ENCODE measurements at regions not wholly inside any gene's neighbourhood (a gene's known extent, or its start where the extent isn't known, plus 50 kb on each side); places are given as distances from the start of the nearest gene placed in this dataset.

DNA sequence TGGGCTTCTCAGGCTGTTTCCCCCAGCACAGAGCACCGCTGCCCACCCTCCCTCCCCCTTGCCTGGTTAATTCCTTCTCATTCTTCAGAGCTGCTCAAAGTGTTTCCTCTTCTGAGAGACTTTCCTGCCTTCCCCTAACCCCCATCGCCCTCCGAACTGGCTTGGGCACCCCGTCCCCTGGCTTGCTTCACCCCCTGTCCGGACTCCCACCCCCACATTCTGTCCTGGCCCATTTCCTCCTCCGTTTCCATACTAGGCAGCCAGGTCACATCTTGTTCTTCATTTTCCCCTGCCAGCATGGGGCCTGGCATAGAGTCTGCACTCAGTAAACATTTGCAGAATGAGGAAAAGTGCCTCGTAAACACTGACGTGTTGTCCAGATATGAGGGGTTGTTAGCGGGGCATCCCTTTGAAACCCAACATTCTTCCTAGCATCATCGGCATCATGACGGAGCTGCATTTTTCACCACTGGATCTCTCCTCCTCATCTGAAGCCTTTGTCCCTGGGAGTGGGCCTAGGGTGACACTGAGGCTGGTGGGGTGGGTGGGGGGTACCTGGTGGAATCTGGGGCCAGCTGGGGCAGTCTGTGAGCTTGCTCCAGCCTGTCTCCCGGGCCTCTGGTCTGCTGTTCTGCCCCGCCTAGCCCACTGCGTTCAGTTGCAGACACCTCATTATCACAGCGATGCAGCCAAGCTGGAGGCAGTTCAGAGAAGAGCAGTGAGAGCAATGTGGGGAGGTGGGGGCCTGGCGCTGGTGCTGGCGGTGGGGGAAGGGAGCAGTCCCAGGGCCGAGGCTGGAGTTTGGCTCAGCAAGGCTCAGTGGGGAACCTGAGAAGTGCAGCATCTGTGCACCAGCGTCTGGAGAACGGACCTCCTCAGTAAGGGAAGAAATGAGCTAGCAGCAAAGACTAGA, 149.4 kb upstream of the PJA1 start:
- Histone ChIP-seq H3K27me3 (no peaks in the 10 kb centered on the region), H3K4me3 (no peak overlapping the region), H3K36me3 (no peaks in the 10 kb centered on the region), H3K4me1 (no peaks in the 10 kb centered on the region), H3K9me3 (no peaks in the 10 kb centered on the region), H3K27ac (replicated peaks in 1 of 4) (no peak overlapping the region)
- 47% methylated on average over 17 of the region's 20 CpGs for WGBS
- DNase-seq (ENCODE audit: extremely low spot score): no peak
- TF ChIP-seq, protein P1, sequence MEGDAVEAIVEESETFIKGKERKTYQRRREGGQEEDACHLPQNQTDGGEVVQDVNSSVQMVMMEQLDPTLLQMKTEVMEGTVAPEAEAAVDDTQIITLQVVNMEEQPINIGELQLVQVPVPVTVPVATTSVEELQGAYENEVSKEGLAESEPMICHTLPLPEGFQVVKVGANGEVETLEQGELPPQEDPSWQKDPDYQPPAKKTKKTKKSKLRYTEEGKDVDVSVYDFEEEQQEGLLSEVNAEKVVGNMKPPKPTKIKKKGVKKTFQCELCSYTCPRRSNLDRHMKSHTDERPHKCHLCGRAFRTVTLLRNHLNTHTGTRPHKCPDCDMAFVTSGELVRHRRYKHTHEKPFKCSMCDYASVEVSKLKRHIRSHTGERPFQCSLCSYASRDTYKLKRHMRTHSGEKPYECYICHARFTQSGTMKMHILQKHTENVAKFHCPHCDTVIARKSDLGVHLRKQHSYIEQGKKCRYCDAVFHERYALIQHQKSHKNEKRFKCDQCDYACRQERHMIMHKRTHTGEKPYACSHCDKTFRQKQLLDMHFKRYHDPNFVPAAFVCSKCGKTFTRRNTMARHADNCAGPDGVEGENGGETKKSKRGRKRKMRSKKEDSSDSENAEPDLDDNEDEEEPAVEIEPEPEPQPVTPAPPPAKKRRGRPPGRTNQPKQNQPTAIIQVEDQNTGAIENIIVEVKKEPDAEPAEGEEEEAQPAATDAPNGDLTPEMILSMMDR (IDR thresholded peaks at IDR 0.05): no peak
- TF ChIP-seq EP300 (IDR thresholded peaks at IDR 0.05) (no peak), POLR2A (IDR thresholded peaks at IDR 0.05; ENCODE audit: low read depth) (no peak), POLR2AphosphoS5 (IDR thresholded peaks at IDR 0.05) (no peak)
- intact Hi-C loops (cut with DNase I): no loop called here

DNA sequence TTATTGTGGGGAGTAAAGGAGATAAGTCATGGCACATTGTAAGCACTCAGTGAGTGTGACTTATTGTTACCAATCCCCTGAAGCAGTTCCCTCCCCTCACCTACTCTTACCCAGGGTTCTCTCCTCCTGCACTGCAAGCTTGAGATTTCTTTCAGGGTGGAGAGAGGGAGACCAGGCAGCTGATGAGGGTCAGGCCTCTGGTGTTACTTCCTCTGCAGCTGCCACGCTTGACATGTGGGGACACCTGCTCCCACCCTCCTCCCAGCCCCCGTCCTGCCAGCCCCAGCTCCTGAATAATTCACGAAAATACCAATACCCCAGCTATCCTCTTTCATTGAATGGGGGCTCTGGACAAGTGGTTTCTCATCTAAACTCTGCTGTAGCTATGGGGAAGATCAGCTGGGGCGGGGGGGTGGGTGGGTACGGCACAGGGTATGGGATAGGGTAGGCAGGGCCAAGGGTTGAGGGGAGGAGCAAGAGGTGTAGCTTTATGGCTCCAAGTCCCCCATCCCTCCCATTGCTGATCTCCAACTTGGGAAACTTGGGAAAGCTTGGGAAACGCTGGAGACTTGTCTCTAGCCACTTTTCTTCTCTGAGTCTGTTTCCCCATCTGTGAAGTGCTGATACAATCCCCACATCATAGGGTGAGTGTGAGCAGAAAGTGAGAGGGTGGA, 148.5 kb upstream of the PJA1 start:
- intact Hi-C loops (cut with DNase I): no loop called here

DNA sequence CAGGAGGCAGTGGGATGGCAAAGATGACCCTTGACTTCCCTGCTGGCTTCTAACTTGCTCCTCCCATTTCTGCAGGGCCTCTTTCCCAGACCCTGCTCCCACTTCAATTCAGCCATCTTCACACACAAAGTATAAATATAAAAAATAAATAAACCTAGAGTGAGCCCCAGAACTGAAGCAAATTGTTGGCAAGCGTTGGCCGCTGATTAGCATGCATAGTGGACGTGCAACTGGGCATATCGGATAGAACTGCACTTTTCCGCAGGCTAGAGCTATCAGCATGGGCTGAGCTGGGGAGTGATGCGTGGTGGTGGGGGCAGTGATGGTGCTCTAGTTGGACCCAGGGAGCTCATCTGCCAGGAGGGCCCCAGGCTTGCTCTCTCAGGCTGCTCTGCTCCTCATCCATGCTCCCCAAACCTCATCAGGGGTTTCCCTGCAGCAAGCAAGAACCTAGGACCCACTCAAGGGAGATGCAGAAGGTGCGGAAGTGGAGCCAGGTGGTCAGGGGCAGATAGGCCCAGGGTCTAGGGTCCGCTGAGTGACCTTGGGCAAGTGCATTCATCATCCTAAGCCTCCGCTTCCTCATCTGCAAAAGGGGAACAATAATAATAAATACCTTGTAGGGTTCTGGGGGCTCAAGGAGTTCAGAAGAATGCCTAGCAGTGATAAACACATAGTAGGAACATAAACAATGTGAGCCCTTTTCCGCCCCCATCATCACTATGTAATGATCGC, 146.8 kb upstream of the PJA1 start:
- Histone ChIP-seq H3K27me3 (no peaks in the 10 kb centered on the region), H3K9me3 (no peaks in the 10 kb centered on the region), H3K4me3 (no peak overlapping the region), H3K36me3 (no peaks in the 10 kb centered on the region), H3K4me1 (no peaks in the 10 kb centered on the region), H3K27ac (replicated peaks in 1 of 4) (no peak overlapping the region)
- DNase-seq (ENCODE audit: extremely low spot score): no peak
- 75% methylated on average over 11 of the region's 11 CpGs for WGBS
- intact Hi-C loops (cut with DNase I): no loop called here
- TF ChIP-seq POLR2AphosphoS5 (IDR thresholded peaks at IDR 0.05): no peak
- TF ChIP-seq POLR2A (IDR thresholded peaks at IDR 0.05; ENCODE audit: low read depth): no peak
- TF ChIP-seq EP300 (IDR thresholded peaks at IDR 0.05): no peak
- TF ChIP-seq, protein P1 (IDR thresholded peaks at IDR 0.05): no peak

More for the DNA sequence above, 148.5 kb upstream of the PJA1 start:
- Histone ChIP-seq H3K27ac (replicated peaks in 1 of 4) (no peak overlapping the region), H3K4me3 (no peak overlapping the region), H3K27me3 (no peaks in the 10 kb centered on the region), H3K36me3 (no peaks in the 10 kb centered on the region), H3K9me3 (no peaks in the 10 kb centered on the region), H3K4me1 (no peaks in the 10 kb centered on the region)
- WGBS: 64% methylated on average over 6 of the region's 6 CpGs
- TF ChIP-seq EP300 (IDR thresholded peaks at IDR 0.05) (no peak), POLR2AphosphoS5 (IDR thresholded peaks at IDR 0.05) (no peak), POLR2A (IDR thresholded peaks at IDR 0.05; ENCODE audit: low read depth) (no peak)
- TF ChIP-seq, protein P1 (IDR thresholded peaks at IDR 0.05): no peak
- DNase-seq (ENCODE audit: extremely low spot score): no peak

DNA sequence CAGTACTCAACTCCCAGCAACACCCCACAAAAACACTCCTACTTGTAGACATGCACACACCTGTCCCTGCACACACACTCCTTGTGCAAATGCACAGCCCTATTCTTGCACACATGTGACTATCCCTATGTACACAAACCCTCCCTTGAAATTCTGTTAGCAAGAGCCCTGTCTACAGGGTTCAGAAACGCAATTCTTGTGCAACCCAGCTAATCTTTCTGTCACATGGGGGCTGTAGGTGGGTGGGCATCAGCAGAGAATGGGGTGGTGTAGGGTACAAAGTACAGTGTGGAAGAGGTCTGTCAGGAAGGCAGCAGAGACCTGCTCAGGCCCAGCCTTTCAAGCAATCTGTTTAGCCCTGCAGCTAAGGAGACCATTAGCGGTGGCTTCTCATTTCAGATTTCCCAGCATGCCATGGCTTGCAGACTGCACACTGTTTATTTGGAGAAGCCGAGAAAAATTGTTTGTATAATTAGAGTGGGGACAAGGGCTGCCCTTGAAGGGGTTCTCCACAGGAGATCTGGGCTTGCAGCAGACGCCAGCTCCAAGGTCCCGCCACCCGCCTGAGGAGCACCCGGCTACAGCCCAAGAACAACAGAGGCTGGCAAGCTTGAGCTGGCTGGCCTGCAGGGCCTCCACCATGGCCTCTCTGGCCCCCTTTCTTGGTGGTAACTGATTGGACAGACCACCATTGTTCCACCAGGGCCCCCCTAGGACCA, 144.0 kb upstream of the PJA1 start:
- H3K9me3 ChIP-seq: no peaks in the 10 kb centered on the region
- no peak for DNase-seq (ENCODE audit: extremely low spot score)
- no peaks in the 10 kb centered on the region for H3K36me3 ChIP-seq
- no peak overlapping the region for H3K4me3 ChIP-seq
- 73% methylated on average over 7 of the region's 7 CpGs for WGBS
- no peak overlapping the region for H3K27ac ChIP-seq (replicated peaks in 1 of 4)
- intact Hi-C loops (cut with DNase I): no loop called here
- TF ChIP-seq POLR2A (IDR thresholded peaks at IDR 0.05; ENCODE audit: low read depth): no peak
- no peak for TF ChIP-seq EP300 (IDR thresholded peaks at IDR 0.05)
- TF ChIP-seq, protein P1 (IDR thresholded peaks at IDR 0.05): no peak
- no peak for TF ChIP-seq POLR2AphosphoS5 (IDR thresholded peaks at IDR 0.05)
- H3K27me3 ChIP-seq: peaks cover 0 to 4% (median 0%) of the 10 kb centered on the region in 4 donors
- H3K4me1 ChIP-seq: peaks cover 0 to 8% (median 0%) of the 10 kb centered on the region in 4 donors

Measured in esophagus muscularis mucosa (tissue), 4 donors.